Neural crest cell (in vitro differentiated cells): ENCODE measurements at regions not wholly inside any gene's neighbourhood (a gene's known extent, or its start where the extent isn't known, plus 50 kb on each side); places are given as distances from the start of the nearest gene placed in this dataset.

Experiments used
- DNase-seq: peaks from one replicate; pipeline ENCODE4 v3.0.0; 2021; ENCODE audit warnings: low read depth, mixed read lengths, low spot score
- H3K27ac Mint-ChIP-seq: one replicate; pipeline ENCODE4 v1.8.0; 2021; ENCODE audit warnings: mild to moderate bottlenecking, mixed read lengths; ENCODE audit not compliant: unreplicated experiment
- H3K27me3 Mint-ChIP-seq: 2 replicates; pipeline ENCODE4 v1.8.0; 2021; ENCODE audit warnings: low read depth, mild to moderate bottlenecking, mixed read lengths
- H3K36me3 Mint-ChIP-seq: 2 replicates; pipeline ENCODE4 v1.8.0; 2021; ENCODE audit warnings: low read depth, mild to moderate bottlenecking, mixed read lengths
- H3K4me1 Mint-ChIP-seq: 2 replicates; pipeline ENCODE4 v1.8.0; 2021; ENCODE audit warnings: mixed read lengths
- H3K4me3 Mint-ChIP-seq: one replicate; pipeline ENCODE4 v1.8.0; 2021; ENCODE audit warnings: mild to moderate bottlenecking, mixed read lengths
- H3K9me3 Mint-ChIP-seq: 2 replicates; pipeline ENCODE4 v1.8.0; 2021; ENCODE audit warnings: mixed read lengths
- CTCF ChIP-seq: fragments of 200-600 bp; sonication (generic); conservative IDR thresholded peaks from 2 replicates; pipeline ENCODE4 v1.5.0; 2021; ENCODE audit warnings: antibody characterized with exemption, mild to moderate bottlenecking

- H3K36me3 Mint-ChIP-seq: no peaks in the 10 kb centered on the region
- DNase-seq: no peak
- H3K27ac Mint-ChIP-seq: no peak overlapping the region
- H3K4me1 Mint-ChIP-seq: no peaks in the 10 kb centered on the region
- peaks cover 8% of the 10 kb centered on the region for H3K9me3 Mint-ChIP-seq
- no peak overlapping the region for H3K4me3 Mint-ChIP-seq
- TF ChIP-seq CTCF: no peak
- H3K27me3 Mint-ChIP-seq: peaks cover 18% of the 10 kb centered on the region
Measured at GRCh38 chr14:97604731-97605130, 807.5 kb downstream of the VRK1 start.

DNA sequence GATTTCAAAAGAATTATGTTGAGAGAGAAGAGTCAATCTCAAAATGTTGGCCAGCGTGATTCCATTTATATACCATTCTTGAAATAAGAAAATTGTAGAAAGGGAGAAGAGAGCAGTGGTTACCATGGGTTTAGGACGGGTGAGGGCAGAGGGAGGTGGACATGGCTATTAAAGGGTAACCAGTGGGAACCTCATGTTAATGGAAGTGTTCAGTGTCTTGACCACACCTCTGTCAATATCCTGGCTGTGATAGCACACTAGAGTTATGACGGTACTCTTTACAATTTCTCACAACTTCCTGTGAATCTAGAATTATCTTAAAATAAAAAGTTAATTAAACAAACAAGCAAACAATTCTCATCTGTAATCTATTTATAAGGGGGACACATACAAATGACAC, 821.2 kb downstream of the VRK1 start:
- no peak for DNase-seq
- H3K4me3 Mint-ChIP-seq: no peak overlapping the region

GRCh38 chr14:97618917-97619690, 821.9 kb downstream of the VRK1 start:
- DNase-seq: no peak
- Mint-ChIP-seq H3K4me3 (no peak overlapping the region), H3K9me3 (peaks cover 5% of the 10 kb centered on the region), H3K4me1 (no peaks in the 10 kb centered on the region), H3K27me3 (no peaks in the 10 kb centered on the region), H3K36me3 (peaks cover 2% of the 10 kb centered on the region), H3K27ac (no peak overlapping the region)
- TF ChIP-seq CTCF: no peak

More for the DNA sequence above, 821.2 kb downstream of the VRK1 start:
- TF ChIP-seq CTCF: no peak
- H3K4me1 Mint-ChIP-seq: no peaks in the 10 kb centered on the region
- no peaks in the 10 kb centered on the region for H3K27me3 Mint-ChIP-seq
- peaks cover 8% of the 10 kb centered on the region for H3K9me3 Mint-ChIP-seq
- H3K36me3 Mint-ChIP-seq: peaks cover 5% of the 10 kb centered on the region
- H3K27ac Mint-ChIP-seq: no peak overlapping the region

GRCh38 chr14:97620066-97620465, 822.9 kb downstream of the VRK1 start:
- Mint-ChIP-seq H3K4me3 (no peak overlapping the region), H3K4me1 (no peaks in the 10 kb centered on the region), H3K36me3 (no peaks in the 10 kb centered on the region), H3K9me3 (peaks cover 2% of the 10 kb centered on the region), H3K27me3 (no peaks in the 10 kb centered on the region), H3K27ac (no peak overlapping the region)
- TF ChIP-seq CTCF: no peak
- DNase-seq: no peak

DNA sequence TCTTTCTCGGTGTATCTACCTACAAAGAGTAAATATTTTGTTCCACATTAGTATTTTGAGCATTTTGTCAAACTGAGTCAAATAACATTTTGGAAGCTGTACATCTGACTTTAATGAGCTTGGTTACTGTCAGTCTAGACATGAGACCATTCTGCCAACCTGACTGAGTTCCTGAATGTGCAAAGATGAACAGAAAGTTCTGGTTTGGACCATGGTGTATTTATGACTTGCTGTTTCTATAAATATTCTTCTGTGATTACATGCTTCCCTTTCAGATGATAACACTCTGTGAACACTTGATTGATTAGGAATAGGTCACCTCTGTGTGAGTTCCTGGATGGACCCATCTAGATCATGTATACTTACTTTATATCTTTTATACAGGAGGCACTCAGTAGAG, 827.8 kb downstream of the VRK1 start:
- Mint-ChIP-seq H3K36me3 (no peaks in the 10 kb centered on the region), H3K4me3 (no peak overlapping the region), H3K4me1 (peaks cover under 1% of the 10 kb centered on the region), H3K27ac (no peak overlapping the region), H3K27me3 (no peaks in the 10 kb centered on the region), H3K9me3 (peaks cover 2% of the 10 kb centered on the region)
- TF ChIP-seq CTCF: no peak
- no peak for DNase-seq
